ENCODE measurements at regions not wholly inside any gene's neighbourhood (a gene's known extent, or its start where the extent isn't known, plus 50 kb on each side); places are given as distances from the start of the nearest gene placed in this dataset.

DNA sequence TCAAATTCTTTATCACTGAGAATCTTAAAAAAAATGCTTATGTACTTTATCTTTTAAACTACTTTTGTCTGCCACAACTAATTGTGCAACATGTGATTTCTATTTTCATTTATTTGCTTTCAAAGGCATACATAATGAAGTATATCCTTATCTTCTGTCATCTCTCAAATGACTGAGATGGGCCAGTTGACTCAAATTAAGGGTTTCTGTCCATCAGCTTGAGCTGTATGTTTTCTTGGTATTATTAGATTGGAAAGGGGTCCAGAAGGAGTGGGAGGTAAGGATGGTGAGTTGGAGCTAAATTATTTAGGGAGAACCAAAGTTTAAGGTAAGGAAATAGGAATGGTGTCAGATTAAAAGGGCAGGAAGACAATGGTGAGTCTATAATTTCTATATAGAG, 408.4 kb upstream of the SEL1L start:
- Histone ChIP-seq H3K4me1 (replicated peaks) (no peaks in the 10 kb centered on the region), H3K27me3 (replicated peaks) (no peaks in the 10 kb centered on the region), H3K9me3 (replicated peaks) (peaks cover 2% of the 10 kb centered on the region; the same call in 1 of the 2 replicates), H3K4me3 (no peak overlapping the region), H3K27ac (no peak overlapping the region), H3K36me3 (no peaks in the 10 kb centered on the region)
- no peak for DNase-seq (ENCODE audit: low read depth in 1 of 2, low spot score in 2 of 2)

DNA sequence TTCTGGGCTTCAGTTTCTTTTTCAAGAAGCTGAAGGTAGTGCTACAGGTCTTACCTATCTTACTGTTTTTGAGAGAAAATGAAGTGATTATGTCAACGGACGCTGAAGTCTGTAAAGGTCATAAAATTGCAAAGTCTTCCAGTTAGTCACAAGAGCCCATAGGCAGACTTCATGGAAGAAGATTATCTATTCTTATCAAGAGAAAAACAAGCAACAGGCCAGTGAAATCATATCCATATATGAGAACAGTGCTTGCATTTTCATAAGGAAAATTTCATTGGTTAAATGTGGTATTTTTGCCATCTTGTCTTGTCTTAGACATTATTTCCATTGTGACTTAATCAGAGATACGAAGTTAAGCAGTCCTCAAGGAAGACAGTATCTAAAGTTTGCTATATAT, 412.7 kb upstream of the SEL1L start:
- no peak overlapping the region for H3K4me3 ChIP-seq
- peaks cover 4% of the 10 kb centered on the region; the same call in 1 of the 2 replicates for H3K9me3 ChIP-seq (replicated peaks)
- no peaks in the 10 kb centered on the region for H3K27me3 ChIP-seq (replicated peaks)
- no peaks in the 10 kb centered on the region for H3K4me1 ChIP-seq (replicated peaks)
- no peaks in the 10 kb centered on the region for H3K36me3 ChIP-seq
- no peak overlapping the region for H3K27ac ChIP-seq
- DNase-seq (ENCODE audit: low read depth in 1 of 2, low spot score in 2 of 2) = no peak

DNA sequence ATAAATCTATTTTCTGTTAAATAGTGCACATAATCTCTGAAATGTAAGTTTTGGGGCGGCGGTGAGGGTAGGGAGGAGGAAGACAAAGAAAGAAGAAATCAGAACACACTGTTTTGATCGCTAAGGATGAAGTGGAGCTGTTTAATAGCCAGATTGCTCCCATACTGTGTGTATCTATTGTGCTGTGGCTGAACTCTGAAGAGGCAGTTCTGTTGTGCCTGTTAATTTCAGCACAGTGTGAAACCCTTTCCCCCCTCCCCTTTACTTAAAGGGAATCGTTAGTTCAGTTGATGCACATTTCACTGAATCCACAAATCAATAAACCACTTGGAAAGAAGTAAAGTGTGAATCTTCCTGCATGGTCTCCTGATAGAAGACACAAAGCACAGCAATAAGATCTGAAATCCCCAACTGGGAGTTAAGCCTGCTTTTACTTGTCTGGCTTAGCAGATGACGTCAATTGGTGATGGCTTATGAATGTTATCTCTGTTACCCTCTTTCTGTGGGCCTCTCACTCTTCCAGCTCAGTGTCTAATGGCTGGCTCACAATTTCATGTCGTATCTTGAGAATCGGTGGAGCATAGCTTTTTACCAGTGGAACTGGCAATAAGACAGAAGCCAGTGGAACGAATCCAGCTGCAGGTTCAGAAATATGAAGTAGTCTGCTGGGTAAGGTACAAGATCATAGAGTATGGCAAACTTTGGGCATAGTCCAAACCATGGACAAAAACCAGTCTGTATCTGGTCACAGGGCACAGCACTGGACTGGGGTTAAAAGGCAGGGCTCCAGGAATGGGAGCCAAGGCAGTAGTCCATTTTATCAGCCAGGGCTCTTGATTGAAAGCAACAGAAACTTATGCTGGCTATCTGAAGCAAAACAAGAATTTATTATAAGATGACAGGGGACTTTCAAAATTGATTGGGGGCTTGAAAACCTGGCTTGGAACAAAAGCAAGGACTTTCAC, 413.5 kb upstream of the SEL1L start:
- H3K36me3 ChIP-seq = no peaks in the 10 kb centered on the region
- peaks cover 4% of the 10 kb centered on the region; the same call in 1 of the 2 replicates for H3K9me3 ChIP-seq (replicated peaks)
- H3K27ac ChIP-seq = no peak overlapping the region
- H3K4me1 ChIP-seq (replicated peaks) = no peaks in the 10 kb centered on the region
- H3K27me3 ChIP-seq (replicated peaks) = no peaks in the 10 kb centered on the region
- DNase-seq (ENCODE audit: low read depth in 1 of 2, low spot score in 2 of 2) = no peak
- no peak overlapping the region for H3K4me3 ChIP-seq

DNA sequence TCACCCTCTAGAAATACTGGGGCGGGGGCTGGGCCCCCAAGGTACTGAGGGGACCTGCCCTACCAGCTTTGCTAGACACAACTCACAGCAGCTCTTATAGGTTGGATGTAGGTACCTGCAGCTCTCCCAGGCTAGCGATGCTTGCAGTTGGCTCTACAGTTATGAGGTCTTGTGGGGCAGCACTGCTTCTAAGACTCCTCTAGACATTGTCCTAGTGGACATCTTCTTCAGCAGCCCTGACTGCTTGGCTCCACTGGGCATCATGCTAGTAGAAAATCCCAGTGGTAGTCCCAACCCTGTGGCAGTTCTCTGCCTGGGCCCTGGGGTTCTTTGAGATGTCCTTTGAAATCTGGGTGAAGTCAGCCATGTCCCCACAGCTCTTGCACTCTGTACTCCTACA, 419.3 kb upstream of the SEL1L start:
- Histone ChIP-seq H3K4me3 (no peak overlapping the region), H3K9me3 (replicated peaks) (no peaks in the 10 kb centered on the region; the same call in 1 of the 2 replicates), H3K4me1 (replicated peaks) (no peaks in the 10 kb centered on the region), H3K27me3 (replicated peaks) (no peaks in the 10 kb centered on the region), H3K36me3 (no peaks in the 10 kb centered on the region), H3K27ac (no peak overlapping the region)
- DNase-seq (ENCODE audit: low read depth in 1 of 2, low spot score in 2 of 2) = no peak

DNA sequence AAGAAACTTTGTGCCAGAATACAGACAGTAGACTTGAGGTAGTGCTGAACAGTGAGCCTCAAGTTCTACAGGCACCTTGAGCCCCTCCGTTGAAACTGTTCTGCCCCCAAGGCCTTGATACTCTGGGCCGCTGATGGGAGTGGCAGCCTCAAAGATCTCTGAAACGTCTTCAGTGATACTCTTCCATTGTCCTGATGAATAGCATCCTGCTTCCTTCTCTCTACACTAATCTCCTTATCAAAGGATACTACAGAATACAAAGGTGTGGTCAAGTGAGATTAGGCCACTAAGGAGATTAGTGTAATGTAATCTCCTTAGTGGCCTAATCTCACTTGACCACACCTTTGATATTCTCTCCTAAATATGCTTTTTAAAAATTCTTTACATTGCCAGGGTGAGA, 419.8 kb upstream of the SEL1L start:
- no peak overlapping the region for H3K4me3 ChIP-seq
- no peaks in the 10 kb centered on the region for H3K27me3 ChIP-seq (replicated peaks)
- H3K9me3 ChIP-seq (replicated peaks) = no peaks in the 10 kb centered on the region; the same call in 1 of the 2 replicates
- no peaks in the 10 kb centered on the region for H3K4me1 ChIP-seq (replicated peaks)
- DNase-seq (ENCODE audit: low read depth in 1 of 2, low spot score in 2 of 2) = no peak
- no peaks in the 10 kb centered on the region for H3K36me3 ChIP-seq
- no peak overlapping the region for H3K27ac ChIP-seq

DNA sequence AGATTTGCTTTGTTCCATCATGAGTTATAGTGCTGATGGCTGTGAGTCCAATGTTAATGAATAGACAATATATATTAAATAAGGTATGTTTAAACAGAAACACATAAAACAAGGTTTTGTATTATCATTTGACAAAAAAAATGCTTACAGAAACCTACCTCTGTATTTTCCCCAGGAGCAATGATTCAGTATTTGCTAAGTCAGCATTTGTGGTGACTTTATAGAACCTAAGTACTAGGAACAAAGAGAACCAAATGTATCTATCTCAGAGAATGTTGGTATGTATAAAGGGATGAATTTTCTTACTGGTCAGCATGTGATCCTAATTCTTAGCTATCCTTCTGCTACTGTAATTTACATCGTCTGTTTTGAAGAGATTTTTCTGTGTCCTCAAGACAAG, 421.5 kb upstream of the SEL1L start:
- Histone ChIP-seq H3K27me3 (replicated peaks) (no peaks in the 10 kb centered on the region), H3K36me3 (no peaks in the 10 kb centered on the region), H3K4me3 (no peak overlapping the region), H3K4me1 (replicated peaks) (no peaks in the 10 kb centered on the region), H3K9me3 (replicated peaks) (no peaks in the 10 kb centered on the region; the same call in 1 of the 2 replicates), H3K27ac (no peak overlapping the region)
- DNase-seq (ENCODE audit: low read depth in 1 of 2, low spot score in 2 of 2) = no peak

DNA sequence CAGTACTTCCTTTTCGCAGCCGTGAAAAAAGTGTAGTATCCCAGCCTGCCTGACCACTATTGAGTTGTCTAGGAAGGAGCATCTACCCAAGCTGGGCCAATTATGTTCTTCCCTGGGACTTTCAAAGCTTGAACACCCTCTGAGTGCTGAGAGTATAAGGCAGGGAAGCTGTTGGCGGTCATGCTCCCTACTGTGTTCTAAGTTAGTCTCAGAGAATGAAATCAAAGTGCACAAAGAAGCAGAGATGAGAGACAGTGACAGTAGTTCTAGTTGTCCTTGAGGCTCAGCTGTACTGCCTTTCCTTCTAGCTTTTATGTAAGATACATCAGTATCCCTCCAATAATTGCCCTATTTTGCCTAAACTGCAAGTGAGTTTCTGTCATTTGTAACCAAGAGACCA, 427.1 kb upstream of the SEL1L start:
- no peak for DNase-seq (ENCODE audit: low read depth in 1 of 2, low spot score in 2 of 2)
- no peak overlapping the region for H3K27ac ChIP-seq
- H3K27me3 ChIP-seq (replicated peaks) = no peaks in the 10 kb centered on the region
- no peaks in the 10 kb centered on the region; the same call in 1 of the 2 replicates for H3K9me3 ChIP-seq (replicated peaks)
- no peaks in the 10 kb centered on the region for H3K36me3 ChIP-seq
- H3K4me3 ChIP-seq = no peak overlapping the region
- no peaks in the 10 kb centered on the region for H3K4me1 ChIP-seq (replicated peaks)

DNA sequence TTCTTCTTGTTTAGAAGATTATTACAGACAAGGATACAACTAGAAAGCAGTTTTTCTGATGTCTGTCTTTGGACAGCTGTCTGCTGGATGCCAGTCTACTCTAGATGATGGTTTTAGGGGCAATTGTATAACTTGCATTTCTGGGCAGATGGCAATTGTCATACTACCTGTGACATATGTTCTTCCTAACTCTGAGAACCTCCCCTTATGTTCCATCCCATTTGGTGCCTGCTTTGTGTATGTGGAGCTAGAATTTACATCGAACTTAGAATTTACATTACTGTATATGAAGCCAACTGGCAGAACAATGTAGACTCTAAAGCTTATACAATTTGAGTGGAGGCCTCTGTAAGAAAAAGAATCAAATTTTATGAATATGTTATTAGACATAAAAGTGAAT, 430.2 kb upstream of the SEL1L start:
- no peak for DNase-seq (ENCODE audit: low read depth in 1 of 2, low spot score in 2 of 2)
- H3K27ac ChIP-seq = no peak overlapping the region
- H3K36me3 ChIP-seq = no peaks in the 10 kb centered on the region
- H3K4me3 ChIP-seq = no peak overlapping the region
- H3K27me3 ChIP-seq (replicated peaks) = no peaks in the 10 kb centered on the region
- no peaks in the 10 kb centered on the region for H3K4me1 ChIP-seq (replicated peaks)
- no peaks in the 10 kb centered on the region; the same call in 1 of the 2 replicates for H3K9me3 ChIP-seq (replicated peaks)

DNA sequence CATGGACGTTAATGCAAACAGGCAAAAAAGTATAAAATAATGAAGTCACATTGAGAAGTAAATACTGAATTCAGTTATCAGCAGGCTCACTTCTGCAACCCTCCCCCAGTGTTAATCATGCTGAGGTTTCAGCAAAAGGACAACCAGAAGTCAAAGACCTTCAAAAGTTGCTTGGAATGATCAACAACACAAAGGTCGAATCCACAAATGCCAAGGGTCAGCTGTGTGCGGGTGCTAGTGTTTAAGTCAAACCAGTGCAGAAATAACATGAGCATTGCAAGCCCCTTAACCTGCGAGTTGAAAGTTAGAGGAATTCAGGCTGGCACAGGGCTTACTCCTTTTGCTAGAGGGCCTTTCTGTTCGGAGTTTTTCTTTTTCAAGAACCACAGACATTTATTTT, 436.7 kb upstream of the SEL1L start:
- Histone ChIP-seq H3K9me3 (replicated peaks) (peaks cover 3% of the 10 kb centered on the region; the same call in 1 of the 2 replicates), H3K36me3 (no peaks in the 10 kb centered on the region), H3K4me1 (replicated peaks) (no peaks in the 10 kb centered on the region), H3K4me3 (no peak overlapping the region), H3K27me3 (replicated peaks) (no peaks in the 10 kb centered on the region), H3K27ac (no peak overlapping the region)
- no peak for DNase-seq (ENCODE audit: low read depth in 1 of 2, low spot score in 2 of 2)

DNA sequence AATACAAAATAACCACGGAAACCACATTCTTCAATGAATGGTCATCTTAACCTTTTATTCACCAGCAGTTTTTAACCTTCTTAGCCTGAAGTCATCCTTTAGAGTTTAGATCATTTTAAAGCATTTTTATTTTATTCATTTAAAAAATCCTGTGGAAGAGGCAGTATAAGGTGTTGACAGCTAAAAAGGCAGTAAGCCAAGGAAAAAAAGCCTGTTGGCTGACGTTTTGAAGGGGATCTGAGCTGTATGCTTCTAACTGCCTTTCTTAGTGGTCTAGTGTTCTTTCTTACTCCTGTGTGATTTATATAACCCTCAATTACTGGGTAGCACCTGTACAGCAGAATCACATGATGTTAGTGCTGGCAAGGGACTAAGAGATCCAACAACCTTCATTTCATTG, 438.3 kb upstream of the SEL1L start:
- Histone ChIP-seq H3K27me3 (replicated peaks) (no peaks in the 10 kb centered on the region), H3K27ac (no peak overlapping the region), H3K4me1 (replicated peaks) (no peaks in the 10 kb centered on the region), H3K36me3 (no peaks in the 10 kb centered on the region), H3K9me3 (replicated peaks) (peaks cover 3% of the 10 kb centered on the region; the same call in 1 of the 2 replicates), H3K4me3 (no peak overlapping the region)
- DNase-seq (ENCODE audit: low read depth in 1 of 2, low spot score in 2 of 2) = no peak

DNA sequence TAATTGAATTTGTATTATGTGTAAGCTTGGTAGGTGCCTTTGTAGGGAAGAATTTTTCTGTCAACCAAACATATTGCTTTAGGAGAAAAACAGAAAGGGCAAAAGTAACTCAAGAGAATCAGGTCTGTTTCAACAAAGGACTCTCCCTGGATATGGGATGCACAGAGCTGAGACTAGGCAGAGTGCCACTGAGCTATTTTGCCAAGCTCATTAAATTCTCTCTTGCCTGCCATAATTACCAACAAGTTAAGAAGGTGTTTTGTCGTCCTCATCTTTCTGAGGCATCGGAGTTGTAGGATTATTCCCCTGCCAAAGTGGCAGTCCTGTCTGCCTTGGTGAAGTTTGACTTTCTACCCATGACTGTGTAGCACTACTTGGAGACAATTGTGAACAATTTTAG, 438.9 kb upstream of the SEL1L start:
- no peak for DNase-seq (ENCODE audit: low read depth in 1 of 2, low spot score in 2 of 2)
- H3K4me1 ChIP-seq (replicated peaks) = no peaks in the 10 kb centered on the region
- no peaks in the 10 kb centered on the region for H3K27me3 ChIP-seq (replicated peaks)
- no peaks in the 10 kb centered on the region for H3K36me3 ChIP-seq
- H3K27ac ChIP-seq = no peak overlapping the region
- no peak overlapping the region for H3K4me3 ChIP-seq
- H3K9me3 ChIP-seq (replicated peaks) = peaks cover 3% of the 10 kb centered on the region; the same call in 1 of the 2 replicates

DNA sequence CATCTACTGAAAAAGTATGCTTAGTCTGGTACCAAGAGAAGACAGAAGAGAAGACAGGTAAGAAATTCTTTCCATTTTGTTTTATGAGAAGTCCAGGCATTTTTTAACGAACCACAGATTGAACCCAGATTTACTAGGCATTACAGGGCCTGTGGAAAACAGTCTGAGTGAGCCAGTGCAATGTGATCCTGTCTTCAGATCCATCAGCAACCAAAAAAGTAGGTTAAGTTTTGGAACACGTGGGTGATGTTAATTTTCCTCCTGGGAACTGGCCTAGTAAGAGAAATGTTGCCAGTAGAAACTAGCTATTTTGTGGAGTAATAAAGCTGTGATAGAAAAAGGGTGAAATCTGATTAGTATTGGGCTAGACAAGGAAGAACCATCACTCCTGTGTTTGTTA, 440.9 kb upstream of the SEL1L start:
- H3K9me3 ChIP-seq (replicated peaks) = peaks cover 3% of the 10 kb centered on the region; the same call in 1 of the 2 replicates
- no peak overlapping the region for H3K27ac ChIP-seq
- no peaks in the 10 kb centered on the region for H3K4me1 ChIP-seq (replicated peaks)
- no peaks in the 10 kb centered on the region for H3K36me3 ChIP-seq
- DNase-seq (ENCODE audit: low read depth in 1 of 2, low spot score in 2 of 2) = no peak
- H3K4me3 ChIP-seq = no peak overlapping the region
- no peaks in the 10 kb centered on the region for H3K27me3 ChIP-seq (replicated peaks)

DNA sequence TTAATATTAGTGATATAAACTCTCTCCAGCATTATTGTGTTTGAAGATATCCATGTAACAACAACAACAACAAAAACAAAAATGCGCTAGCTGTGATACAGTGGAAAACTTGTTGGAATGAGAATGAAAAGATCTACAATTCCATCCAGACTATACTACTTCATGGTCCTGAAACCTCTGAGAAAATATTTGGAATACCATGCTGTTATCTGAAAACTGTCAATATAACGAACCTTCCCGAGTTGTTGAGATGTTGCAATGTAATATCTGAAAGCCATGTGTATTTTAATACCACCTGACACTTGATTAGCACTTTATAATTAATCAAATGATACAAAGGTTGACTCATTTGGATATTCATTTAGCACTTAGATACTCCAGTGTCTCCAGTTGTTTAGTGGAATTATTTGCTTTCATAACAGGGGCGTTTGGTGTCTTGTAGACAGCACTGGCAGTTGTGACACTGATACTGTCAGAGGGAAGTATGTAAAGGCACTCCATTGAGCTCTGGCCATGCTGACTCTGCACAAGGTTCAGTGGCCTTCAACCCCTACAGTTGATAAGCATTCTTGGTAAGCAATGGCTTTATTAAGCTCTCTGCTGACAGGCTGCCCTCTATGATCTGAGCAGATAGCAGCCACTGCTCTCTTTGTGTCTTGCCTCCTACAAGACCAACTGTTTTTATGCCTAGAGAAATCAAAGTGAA, 447.1 kb upstream of the SEL1L start:
- no peaks in the 10 kb centered on the region for H3K27me3 ChIP-seq (replicated peaks)
- no peak for DNase-seq (ENCODE audit: low read depth in 1 of 2, low spot score in 2 of 2)
- H3K4me1 ChIP-seq (replicated peaks) = no peaks in the 10 kb centered on the region
- no peak overlapping the region for H3K27ac ChIP-seq
- no peaks in the 10 kb centered on the region for H3K9me3 ChIP-seq (replicated peaks)
- H3K36me3 ChIP-seq = no peaks in the 10 kb centered on the region
- no peak overlapping the region for H3K4me3 ChIP-seq

DNA sequence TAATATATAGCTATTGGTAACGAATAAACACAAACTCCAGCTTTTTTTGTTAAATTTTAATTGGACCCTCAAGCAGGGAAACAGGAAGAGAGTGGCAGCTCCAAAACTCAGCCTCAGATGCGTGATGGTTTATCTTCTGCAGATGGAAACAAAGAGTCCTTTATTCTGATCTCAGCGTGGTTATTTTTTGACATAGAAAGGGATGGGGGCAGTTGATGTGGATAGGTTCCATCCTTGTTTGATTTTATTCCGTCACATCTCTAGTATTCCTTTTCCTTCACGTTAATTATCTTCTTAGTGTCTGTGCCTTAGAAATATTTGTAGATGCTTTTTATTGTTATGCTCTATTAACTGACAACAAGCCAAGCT, 447.6 kb upstream of the SEL1L start:
- Histone ChIP-seq H3K36me3 (no peaks in the 10 kb centered on the region), H3K9me3 (replicated peaks) (no peaks in the 10 kb centered on the region), H3K27me3 (replicated peaks) (no peaks in the 10 kb centered on the region), H3K27ac (no peak overlapping the region), H3K4me3 (no peak overlapping the region), H3K4me1 (replicated peaks) (no peaks in the 10 kb centered on the region)
- DNase-seq (ENCODE audit: low read depth in 1 of 2, low spot score in 2 of 2) = no peak
